Endothelial cell of hepatic sinusoid (primary cell): ENCODE measurements at regions not wholly inside any gene's neighbourhood (a gene's known extent, or its start where the extent isn't known, plus 50 kb on each side); places are given as distances from the start of the nearest gene placed in this dataset.
"Not testable (repeated sequence)": the region's sequence is repeated elsewhere in the genome, so short reads cannot be mapped to it uniquely, and the experiment has no call there.

Source experiments
- in situ Hi-C: cut with HindIII; loops from 2 replicates; pipeline ENCODE4 v1.10.0; 2017; ENCODE audit warnings: low sequenced_read_pairs

DNA sequence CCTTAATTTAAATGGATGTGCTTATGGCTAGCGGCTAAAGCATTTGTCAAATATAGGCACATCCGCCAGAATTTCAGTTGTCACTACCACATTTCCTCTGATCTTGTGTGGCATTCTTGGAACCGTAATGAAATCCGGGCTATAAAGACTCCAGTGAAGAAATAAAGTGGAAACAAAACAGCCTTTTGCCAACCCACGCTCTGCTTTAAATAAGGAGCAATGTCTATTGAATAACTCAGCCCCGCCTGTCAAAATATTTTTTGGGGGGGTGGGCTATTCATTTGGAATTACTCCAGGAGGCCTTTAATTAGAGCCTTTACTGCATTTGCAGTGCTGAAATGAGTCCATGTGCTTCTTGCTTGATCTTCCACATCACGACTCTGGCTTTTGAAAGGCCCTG lies 179.6 kb upstream of the RPH3A start:
- in situ Hi-C loops = no loop called here

- in situ Hi-C loops = no loop called here
These were observed 176.4 kb upstream of the RPH3A start for GRCh38 chr12:112615196-112615595.

DNA sequence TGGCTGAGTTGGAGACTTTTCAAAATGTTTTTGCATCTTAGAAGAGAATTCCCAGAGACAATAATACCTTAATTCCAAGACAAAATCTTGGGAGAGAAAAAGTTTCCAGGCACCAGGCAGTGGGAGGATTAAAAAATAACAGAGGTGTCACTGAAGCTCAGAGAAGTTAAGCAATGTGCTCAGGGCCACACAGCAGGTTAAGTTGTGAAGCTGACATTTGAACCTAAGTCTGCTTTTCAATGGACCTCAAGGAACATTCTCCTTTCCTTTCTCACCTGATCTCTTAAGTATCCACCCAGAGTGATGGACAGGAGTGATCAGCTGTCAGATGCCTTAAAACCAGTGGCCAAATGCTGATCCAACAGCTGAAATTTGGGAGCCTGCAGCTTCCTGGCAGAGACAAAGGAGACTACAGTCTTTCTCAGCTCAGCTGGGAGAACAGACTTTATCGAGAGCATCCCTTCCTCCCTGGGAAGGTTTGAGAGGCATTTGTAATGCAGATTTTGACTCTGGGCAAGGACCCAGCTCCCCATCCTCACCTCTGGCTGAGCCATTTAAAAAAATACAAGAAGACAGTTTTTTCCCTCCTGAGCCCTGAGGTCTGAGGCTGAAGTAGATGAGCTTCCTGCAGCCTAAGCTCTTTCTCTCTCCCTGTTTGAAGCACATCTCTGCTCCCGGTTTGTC lies 174.9 kb upstream of the RPH3A start:
- in situ Hi-C loops = no loop called here

- in situ Hi-C loops = no loop called here
These were observed 174.4 kb upstream of the RPH3A start for GRCh38 chr12:112617153-112617505.

DNA sequence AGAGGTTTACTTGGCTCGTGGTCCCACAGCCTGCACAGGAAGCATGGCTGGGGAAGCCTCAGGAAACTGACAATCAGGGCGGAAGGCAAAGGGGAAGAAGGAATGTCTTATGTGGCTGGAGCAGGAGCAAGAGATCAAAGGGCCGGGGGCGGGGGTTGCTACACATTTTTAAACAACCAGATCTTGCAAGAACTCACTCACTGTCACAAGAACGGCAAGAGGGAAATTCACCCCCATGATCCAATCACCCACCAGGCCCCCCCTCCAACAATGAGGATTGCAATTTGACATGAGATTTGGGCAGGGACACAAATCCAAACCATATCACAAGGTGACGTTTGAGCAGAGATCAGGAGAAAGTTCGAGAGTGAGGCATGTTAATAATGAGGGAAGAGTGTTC lies 163.7 kb upstream of the RPH3A start:
- in situ Hi-C loops = loop anchor here (5.0 kb wide), 1 partner anchor 64 kb away; no protein-coding TSS in a partner anchor

DNA sequence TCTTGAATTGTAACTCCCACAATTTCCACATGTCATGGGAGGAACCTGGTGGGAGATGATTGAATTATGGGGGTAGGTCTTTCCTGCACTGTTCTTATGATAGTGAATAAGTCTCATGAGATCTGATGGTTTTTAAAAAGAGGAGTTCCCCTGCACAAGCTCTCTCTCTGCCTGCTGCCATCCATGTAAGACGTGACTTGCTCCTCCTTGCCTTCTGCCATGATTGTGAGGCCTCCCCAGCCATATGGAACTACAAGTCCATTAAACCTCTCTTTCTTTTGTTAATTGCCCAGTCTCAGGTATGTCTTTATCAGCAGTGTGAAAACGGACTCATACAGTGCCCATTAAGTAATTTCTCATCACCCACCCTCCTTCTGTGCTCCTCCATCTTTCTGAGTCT lies 159.6 kb upstream of the RPH3A start:
- in situ Hi-C loops = not testable (repeated sequence)

DNA sequence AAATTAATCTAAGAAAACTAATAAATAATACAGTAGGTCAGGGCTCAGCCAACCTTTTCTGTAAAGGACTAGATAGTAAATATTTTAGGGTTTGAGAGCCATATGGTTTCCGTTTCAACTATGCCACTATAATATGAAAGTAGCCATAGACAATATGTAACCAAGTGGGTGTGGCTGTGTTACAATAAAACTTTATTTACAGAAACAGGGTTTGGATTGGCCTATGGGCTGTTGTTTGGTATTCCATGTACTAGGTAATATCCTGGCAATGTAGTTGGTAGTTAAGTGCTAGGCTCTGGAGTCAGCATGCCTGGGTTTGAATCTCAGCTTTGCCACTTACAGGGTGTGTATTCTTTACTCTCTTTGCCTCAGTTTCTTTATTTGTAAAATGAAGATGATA lies 156.5 kb upstream of the RPH3A start:
- in situ Hi-C loops = loop anchor here (5.0 kb wide), 1 partner anchor 58 kb away; no protein-coding TSS in a partner anchor

DNA sequence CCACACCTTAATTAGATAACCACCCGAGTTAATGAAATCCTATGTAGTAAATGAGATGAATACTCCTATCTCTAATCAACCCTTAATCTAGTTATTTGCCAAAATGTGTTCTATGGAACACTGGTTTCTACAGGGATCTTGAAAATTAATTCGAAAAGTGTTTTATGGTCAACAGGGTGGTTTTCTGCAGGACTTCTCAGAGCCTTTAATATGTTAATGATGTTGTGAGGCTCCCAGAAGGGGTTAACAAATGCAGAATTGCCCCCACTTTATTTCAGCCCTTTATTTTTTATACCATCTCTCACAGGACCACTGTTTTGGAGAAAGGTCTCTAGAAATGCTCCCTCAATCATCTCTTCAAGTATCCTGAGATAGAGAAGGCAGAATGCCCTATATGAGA lies 153.1 kb upstream of the RPH3A start:
- in situ Hi-C loops = loop anchor here (5.0 kb wide), 1 partner anchor 61 kb away; no protein-coding TSS in a partner anchor

DNA sequence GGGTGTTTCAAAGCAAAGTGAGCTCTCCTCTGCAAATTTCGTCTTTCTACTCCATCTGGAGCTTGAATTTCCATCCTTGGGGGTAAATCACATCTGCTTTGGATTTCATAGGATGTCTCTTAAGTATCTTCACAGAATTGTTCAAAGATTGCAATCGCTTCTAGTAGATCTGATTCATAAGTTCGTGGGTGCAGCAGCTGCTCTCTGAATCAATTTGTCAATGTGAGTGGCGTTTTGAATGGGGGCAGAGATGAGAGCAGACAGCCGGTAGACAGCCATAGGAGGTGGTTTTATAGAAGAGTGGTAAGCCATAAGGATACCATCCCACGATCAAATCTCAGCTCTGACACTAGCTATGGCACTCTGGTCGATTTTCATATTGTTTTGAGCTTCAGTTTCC lies 146.0 kb upstream of the RPH3A start:
- in situ Hi-C loops = no loop called here

DNA sequence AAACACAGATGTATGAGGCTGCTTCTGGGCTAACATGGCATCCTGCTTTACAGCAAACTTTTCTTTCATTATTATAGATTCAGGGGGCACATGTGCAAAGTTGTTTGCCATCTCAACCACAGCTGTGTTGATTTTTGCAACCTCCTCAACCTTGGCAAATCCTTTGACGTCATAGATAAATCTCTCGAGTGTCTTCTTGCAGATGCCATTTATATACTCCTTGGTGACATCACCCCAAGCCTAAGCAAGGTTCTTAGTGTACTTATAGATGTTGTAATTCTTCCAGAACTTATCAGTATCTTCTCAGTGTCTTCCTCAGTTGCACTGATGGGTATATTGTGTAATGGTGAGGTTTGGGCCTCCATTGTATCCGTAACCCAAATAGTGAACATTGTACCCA lies 135.4 kb upstream of the RPH3A start:
- in situ Hi-C loops = no loop called here

- in situ Hi-C loops = no loop called here
These were observed 127.0 kb upstream of the RPH3A start for GRCh38 chr12:112664569-112664968.

GRCh38 chr12:112665958-112666357 lies 125.6 kb upstream of the RPH3A start:
- in situ Hi-C loops = no loop called here

DNA sequence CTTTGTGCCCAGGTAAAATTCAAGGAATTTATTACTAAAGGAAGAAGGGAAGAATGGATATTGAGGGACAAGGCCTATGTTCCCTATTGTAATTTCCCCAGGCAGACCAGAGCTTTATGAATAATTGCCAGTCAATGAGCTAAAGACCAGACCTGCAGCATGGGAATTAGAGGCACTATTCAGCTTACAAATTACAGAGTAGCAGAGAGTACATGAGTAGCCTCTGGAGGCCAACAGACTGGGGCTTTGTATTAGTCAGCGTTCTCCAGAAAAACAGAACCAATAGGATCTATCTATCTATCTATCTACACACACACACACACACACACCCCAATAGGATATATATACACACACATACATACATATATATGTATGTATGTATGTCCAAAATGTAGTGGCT lies 120.0 kb upstream of the RPH3A start:
- in situ Hi-C loops = no loop called here

GRCh38 chr12:112674539-112674938 lies 117.0 kb upstream of the RPH3A start:
- in situ Hi-C loops = no loop called here

DNA sequence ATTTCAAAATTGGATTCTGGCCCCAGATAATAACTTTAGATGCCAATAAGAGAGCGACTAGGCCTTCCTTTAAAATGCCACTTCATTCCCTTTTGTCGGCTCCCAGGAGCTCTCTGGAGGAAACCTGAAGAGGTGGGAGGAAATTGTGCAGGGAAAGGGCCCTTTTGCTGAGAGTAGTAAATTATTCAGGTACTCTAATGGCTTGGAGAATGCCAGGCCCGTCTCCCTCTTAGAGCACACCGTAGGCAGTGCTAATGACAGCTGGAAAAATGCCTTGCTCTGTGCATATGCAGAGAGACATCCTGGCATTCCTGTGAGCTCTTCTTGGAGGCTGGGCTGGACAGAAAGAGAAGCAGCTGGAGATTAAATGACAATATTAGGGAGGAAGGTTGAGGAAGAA lies 115.0 kb upstream of the RPH3A start:
- in situ Hi-C loops = no loop called here

DNA sequence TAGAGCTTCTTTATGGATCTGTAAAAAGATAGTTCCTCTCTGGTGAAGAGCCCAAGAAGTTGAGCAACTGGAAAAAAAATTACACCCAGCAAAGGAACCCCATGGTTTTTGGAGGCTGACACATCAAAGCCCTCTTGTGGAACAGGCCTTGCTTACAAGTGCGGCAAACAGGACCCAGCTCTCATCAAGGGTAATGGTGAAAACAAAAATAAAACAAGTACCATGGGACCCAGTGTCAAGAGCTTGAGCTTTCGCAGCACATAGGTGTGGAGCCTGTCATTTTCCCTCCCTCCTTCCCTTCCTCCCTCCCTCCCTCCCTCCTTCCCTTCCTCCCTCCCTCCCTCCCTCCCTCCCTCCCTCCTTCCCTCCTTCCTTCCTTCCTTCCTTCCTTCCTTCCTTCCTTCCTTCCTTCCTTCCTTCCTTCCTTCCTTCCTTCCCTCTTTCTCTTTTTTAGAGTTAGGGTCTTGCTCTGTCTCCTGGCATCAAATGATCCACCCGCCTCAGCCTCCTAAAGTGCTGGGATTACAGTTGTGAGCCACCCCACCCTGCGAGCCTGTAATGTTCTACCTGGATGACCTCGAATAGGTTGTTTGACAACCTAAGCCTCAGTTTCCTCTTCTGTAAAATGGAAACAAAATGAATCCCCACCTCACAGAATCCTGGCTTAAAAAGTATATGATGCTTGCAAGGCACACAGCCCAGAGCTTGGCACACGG lies 114.3 kb upstream of the RPH3A start:
- in situ Hi-C loops = no loop called here

DNA sequence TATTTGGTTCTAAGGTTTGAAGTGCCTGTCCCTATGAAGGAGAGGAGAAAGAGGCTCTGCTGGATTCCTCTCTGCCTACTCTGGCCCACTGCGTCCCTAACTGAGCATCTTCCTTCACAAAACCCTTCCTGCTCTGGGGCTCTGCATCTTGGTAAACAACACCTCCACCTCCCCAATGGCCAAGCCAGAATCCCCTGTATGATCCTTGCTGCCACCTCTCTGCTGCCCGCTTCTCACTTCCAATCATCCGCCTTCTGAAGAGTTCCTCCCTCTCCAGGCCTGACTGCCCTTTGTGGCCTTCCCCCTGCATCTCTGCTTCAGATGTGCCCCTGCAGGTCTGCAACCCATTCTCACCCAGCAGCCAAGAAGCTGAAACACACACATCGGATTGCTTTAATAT lies 110.6 kb upstream of the RPH3A start:
- in situ Hi-C loops = no loop called here

DNA sequence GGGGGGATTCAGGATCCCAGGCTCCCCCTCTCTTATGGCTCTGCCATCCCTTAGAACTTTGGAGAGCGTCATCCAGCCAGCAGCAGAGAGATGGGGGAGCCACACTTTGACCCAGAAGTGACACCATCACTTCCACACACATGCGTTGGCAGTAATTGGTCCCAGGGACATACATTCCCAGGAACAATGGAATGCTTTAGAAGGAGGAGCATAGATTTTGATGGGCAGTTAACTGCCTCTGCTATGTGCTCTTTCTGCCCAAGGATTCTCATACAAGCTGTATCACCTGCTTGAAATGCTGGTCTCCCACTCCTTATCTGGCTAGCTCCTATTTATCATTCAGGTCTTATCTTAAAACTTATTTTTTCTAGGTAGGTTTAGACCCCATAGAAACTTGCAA lies 109.0 kb upstream of the RPH3A start:
- in situ Hi-C loops = no loop called here

GRCh38 chr12:112684742-112685141 lies 106.8 kb upstream of the RPH3A start:
- in situ Hi-C loops = no loop called here

GRCh38 chr12:112685321-112685720 lies 106.2 kb upstream of the RPH3A start:
- in situ Hi-C loops = no loop called here

DNA sequence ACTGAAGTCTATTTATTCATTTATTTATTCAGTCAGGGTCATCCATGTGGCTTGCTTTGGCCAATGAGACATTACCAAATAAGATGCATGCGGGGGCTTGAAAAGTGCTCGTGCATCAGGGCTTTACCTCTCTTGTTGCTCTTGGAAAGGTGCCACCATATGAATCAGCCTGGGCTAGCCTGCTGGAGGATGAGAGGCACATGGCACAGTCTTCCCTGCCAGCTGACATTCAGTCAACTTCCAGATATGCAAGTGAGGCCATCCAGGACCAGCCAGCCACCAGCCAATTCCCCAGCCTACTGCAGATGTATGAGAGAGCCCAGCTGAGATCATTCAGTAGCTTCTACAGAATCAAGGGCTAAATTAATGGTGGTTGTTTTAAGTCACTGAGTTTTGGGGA lies 105.2 kb upstream of the RPH3A start:
- in situ Hi-C loops = no loop called here

DNA sequence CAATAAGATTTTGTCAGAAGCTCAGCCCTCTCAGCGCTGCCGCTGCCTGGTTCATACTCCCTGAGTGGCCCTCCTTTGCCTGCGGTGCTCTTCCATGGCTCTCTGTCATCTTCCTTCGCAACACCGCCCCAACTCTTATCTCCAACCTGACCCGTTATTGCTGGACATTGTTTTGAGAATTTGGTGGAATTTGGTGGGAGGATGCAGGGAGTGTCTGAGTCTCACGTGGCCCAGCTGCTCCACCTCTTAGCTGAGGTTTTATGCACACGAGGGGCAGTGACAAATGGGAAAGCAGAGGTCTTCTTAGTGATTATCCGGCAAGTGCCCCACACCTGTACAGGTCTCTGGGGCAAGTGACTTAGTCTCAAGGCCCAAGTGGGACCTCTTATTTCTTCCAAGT lies 97.5 kb upstream of the RPH3A start:
- in situ Hi-C loops = loop anchor here (5.0 kb wide), 1 partner anchor 67 kb away; no protein-coding TSS in a partner anchor

- in situ Hi-C loops = not testable (repeated sequence)
These were observed 94.1 kb upstream of the RPH3A start for GRCh38 chr12:112697441-112697840.
